SK-N-SH treated with all-trans-retinoic acid at 6 μM for 48 hours (cell line): ENCODE measurements at regions not wholly inside any gene's neighbourhood (a gene's known extent, or its start where the extent isn't known, plus 50 kb on each side); places are given as distances from the start of the nearest gene placed in this dataset.

ENCODE experiments used
- ATAC-seq: fragments of 200-7000 bp; cut with Tn5 transposase; 3 replicates; pipeline ENCODE4 v1.9.1; 2020; ENCODE audit warnings: mild to moderate bottlenecking, moderate library complexity
- ARNTL ChIP-seq: fragments of 450-650 bp; formaldehyde crosslinking; IDR thresholded peaks from 2 replicates; pipeline ENCODE4 v1.5.0; 2020; ENCODE audit warnings: low read depth, mild to moderate bottlenecking, moderate library complexity, borderline replicate concordance
- BACH2 ChIP-seq: fragments of 250-450 bp; sonication (Bioruptor Pico); IDR thresholded peaks from 2 replicates; pipeline ENCODE4 v1.9.0; 2021; ENCODE audit warnings: mild to moderate bottlenecking, borderline replicate concordance
- CSDC2 ChIP-seq: fragments of 250-450 bp; sonication (Bioruptor Pico); IDR thresholded peaks from 2 replicates; pipeline ENCODE4 v1.5.0; 2020; ENCODE audit warnings: mild to moderate bottlenecking, moderate library complexity
- ISL1 ChIP-seq: fragments of 250-450 bp; sonication (Bioruptor Pico); IDR thresholded peaks from 2 replicates; pipeline ENCODE4 v2.1.2; 2022; ENCODE audit warnings: mild to moderate bottlenecking, moderate library complexity
- OSR1 ChIP-seq: fragments of 250-450 bp; sonication (Bioruptor Pico); IDR thresholded peaks from 2 replicates; pipeline ENCODE4 v1.8.0; 2022; ENCODE audit warnings: moderate library complexity, mild to moderate bottlenecking, inconsistent platforms
- PPARA ChIP-seq: fragments of 250-450 bp; sonication (Bioruptor Pico); IDR thresholded peaks from 2 replicates; pipeline ENCODE4 v1.5.0; 2020; ENCODE audit warnings: mild to moderate bottlenecking, borderline replicate concordance
- RARB ChIP-seq: fragments of 250-450 bp; sonication (Bioruptor Pico); IDR thresholded peaks from 2 replicates; pipeline ENCODE4 v1.8.0; 2021; ENCODE audit warnings: mild to moderate bottlenecking, moderate library complexity
- SNAI2 ChIP-seq: fragments of 250-450 bp; sonication (Bioruptor Pico); IDR thresholded peaks from 2 replicates; pipeline ENCODE4 v1.5.0; 2020; ENCODE audit warnings: mild to moderate bottlenecking, moderate library complexity
- TCF4 ChIP-seq: fragments of 250-450 bp; sonication (Bioruptor Pico); IDR thresholded peaks from 2 replicates; pipeline ENCODE4 v1.8.0; 2021; ENCODE audit warnings: mild to moderate bottlenecking, moderate library complexity, borderline replicate concordance
- TOX ChIP-seq: fragments of 250-450 bp; sonication (Bioruptor Pico); IDR thresholded peaks from 2 replicates; pipeline ENCODE4 v1.8.0; 2021; ENCODE audit warnings: mild to moderate bottlenecking, moderate library complexity, borderline replicate concordance
- ZC3H10 ChIP-seq: fragments of 250-450 bp; sonication (Bioruptor Pico); IDR thresholded peaks from 2 replicates; pipeline ENCODE4 v1.5.1; 2021; ENCODE audit warnings: mild to moderate bottlenecking, moderate library complexity
- ZFP3 ChIP-seq: fragments of 250-450 bp; sonication (Bioruptor Pico); IDR thresholded peaks from 2 replicates; pipeline ENCODE4 v1.5.0; 2020; ENCODE audit warnings: mild to moderate bottlenecking, moderate library complexity
- ZFP30 ChIP-seq: fragments of 450-650 bp; formaldehyde crosslinking; IDR thresholded peaks from 2 replicates; pipeline ENCODE4 v1.5.0; 2022; ENCODE audit warnings: mild to moderate bottlenecking, moderate library complexity
- ZNF565 ChIP-seq: fragments of 450-650 bp; formaldehyde crosslinking; conservative IDR thresholded peaks from 2 replicates; pipeline ENCODE4 v1.5.0; 2020; ENCODE audit warnings: low read depth, mild to moderate bottlenecking, moderate library complexity
- ZNF70 ChIP-seq: fragments of 450-650 bp; formaldehyde crosslinking; IDR thresholded peaks from 2 replicates; pipeline ENCODE4 v1.5.0; 2020; ENCODE audit warnings: mild to moderate bottlenecking, moderate library complexity
- ZNF8 ChIP-seq: fragments of 450-650 bp; formaldehyde crosslinking; IDR thresholded peaks from 2 replicates; pipeline ENCODE4 v1.5.0; 2020; ENCODE audit warnings: mild to moderate bottlenecking, moderate library complexity
- TF ChIP-seq, protein P1 (sequence below): fragments of 250-450 bp; sonication (Bioruptor Pico); IDR thresholded peaks from 2 replicates; pipeline ENCODE4 v1.5.1; 2020; ENCODE audit warnings: low read depth, mild to moderate bottlenecking, moderate library complexity
- TF ChIP-seq, protein P2 (sequence below): fragments of 250-450 bp; sonication (Bioruptor Pico); IDR thresholded peaks from 2 replicates; pipeline ENCODE4 v1.5.0; 2020; ENCODE audit warnings: mild to moderate bottlenecking, moderate library complexity
- TF ChIP-seq, protein P3 (sequence below): fragments of 250-450 bp; sonication (Bioruptor Pico); IDR thresholded peaks from 2 replicates; pipeline ENCODE4 v1.8.0; 2021; ENCODE audit warnings: low read depth, mild to moderate bottlenecking, moderate library complexity, borderline replicate concordance
- TF ChIP-seq, protein P4 (sequence below): fragments of 250-450 bp; sonication (Bioruptor Pico); IDR thresholded peaks from 2 replicates; pipeline ENCODE4 v1.5.1; 2021; ENCODE audit warnings: mild to moderate bottlenecking, moderate library complexity
- TF ChIP-seq, protein P5 (sequence below): fragments of 250-450 bp; sonication (Bioruptor Pico); IDR thresholded peaks from 2 replicates; pipeline ENCODE4 v1.8.0; 2020; ENCODE audit warnings: mild to moderate bottlenecking, moderate library complexity, borderline replicate concordance

DNA sequence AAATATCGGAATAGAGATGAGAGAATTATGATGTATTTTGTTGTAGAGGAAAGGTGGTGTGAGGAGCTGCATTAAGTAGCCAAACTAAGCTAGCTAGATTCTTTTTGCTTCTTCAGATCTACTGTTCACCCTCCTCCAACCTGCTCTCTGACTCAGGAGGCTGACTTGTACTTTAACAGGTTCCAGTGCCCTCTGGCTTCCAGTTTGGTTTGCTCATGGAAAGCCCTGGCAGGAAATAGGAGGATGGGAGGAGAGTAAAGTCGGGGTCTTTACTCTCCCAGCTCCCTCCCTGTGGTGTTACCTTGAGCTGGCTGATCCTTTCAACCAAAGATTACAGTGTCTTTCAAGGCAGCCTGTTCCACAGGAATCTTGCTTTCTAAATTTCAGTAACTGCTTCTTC, 277.0 kb upstream of the EDA2R start:
- no peak for TF ChIP-seq PPARA (CRISPR knock-in tag)
- no peak for TF ChIP-seq SNAI2 (CRISPR knock-in tag)
- no peak for TF ChIP-seq ZNF8 (CRISPR knock-in tag)
- TF ChIP-seq ZNF565 (CRISPR knock-in tag): no peak
- no peak for TF ChIP-seq OSR1 (CRISPR knock-in tag)
- no peak for TF ChIP-seq ZFP30
- TF ChIP-seq, protein P1, sequence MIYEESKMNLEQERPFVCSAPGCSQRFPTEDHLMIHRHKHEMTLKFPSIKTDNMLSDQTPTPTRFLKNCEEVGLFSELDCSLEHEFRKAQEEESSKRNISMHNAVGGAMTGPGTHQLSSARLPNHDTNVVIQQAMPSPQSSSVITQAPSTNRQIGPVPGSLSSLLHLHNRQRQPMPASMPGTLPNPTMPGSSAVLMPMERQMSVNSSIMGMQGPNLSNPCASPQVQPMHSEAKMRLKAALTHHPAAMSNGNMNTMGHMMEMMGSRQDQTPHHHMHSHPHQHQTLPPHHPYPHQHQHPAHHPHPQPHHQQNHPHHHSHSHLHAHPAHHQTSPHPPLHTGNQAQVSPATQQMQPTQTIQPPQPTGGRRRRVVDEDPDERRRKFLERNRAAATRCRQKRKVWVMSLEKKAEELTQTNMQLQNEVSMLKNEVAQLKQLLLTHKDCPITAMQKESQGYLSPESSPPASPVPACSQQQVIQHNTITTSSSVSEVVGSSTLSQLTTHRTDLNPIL (CRISPR knock-in tag): no peak
- no peak for TF ChIP-seq BACH2
- TF ChIP-seq, protein P2, sequence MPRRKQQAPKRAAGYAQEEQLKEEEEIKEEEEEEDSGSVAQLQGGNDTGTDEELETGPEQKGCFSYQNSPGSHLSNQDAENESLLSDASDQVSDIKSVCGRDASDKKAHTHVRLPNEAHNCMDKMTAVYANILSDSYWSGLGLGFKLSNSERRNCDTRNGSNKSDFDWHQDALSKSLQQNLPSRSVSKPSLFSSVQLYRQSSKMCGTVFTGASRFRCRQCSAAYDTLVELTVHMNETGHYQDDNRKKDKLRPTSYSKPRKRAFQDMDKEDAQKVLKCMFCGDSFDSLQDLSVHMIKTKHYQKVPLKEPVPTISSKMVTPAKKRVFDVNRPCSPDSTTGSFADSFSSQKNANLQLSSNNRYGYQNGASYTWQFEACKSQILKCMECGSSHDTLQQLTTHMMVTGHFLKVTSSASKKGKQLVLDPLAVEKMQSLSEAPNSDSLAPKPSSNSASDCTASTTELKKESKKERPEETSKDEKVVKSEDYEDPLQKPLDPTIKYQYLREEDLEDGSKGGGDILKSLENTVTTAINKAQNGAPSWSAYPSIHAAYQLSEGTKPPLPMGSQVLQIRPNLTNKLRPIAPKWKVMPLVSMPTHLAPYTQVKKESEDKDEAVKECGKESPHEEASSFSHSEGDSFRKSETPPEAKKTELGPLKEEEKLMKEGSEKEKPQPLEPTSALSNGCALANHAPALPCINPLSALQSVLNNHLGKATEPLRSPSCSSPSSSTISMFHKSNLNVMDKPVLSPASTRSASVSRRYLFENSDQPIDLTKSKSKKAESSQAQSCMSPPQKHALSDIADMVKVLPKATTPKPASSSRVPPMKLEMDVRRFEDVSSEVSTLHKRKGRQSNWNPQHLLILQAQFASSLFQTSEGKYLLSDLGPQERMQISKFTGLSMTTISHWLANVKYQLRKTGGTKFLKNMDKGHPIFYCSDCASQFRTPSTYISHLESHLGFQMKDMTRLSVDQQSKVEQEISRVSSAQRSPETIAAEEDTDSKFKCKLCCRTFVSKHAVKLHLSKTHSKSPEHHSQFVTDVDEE: no peak
- TF ChIP-seq ISL1 (CRISPR knock-in tag): no peak
- TF ChIP-seq ZNF70: no peak
- TF ChIP-seq, protein P3, sequence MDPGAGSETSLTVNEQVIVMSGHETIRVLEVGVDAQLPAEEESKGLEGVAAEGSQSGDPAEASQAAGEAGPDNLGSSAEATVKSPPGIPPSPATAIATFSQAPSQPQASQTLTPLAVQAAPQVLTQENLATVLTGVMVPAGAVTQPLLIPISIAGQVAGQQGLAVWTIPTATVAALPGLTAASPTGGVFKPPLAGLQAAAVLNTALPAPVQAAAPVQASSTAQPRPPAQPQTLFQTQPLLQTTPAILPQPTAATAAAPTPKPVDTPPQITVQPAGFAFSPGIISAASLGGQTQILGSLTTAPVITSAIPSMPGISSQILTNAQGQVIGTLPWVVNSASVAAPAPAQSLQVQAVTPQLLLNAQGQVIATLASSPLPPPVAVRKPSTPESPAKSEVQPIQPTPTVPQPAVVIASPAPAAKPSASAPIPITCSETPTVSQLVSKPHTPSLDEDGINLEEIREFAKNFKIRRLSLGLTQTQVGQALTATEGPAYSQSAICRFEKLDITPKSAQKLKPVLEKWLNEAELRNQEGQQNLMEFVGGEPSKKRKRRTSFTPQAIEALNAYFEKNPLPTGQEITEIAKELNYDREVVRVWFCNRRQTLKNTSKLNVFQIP (CRISPR knock-in tag): no peak
- no peak for TF ChIP-seq ARNTL (CRISPR knock-in tag)
- no peak for TF ChIP-seq RARB (CRISPR knock-in tag)
- TF ChIP-seq ZC3H10: no peak
- TF ChIP-seq ZFP3 (CRISPR knock-in tag): no peak
- TF ChIP-seq, protein P4, sequence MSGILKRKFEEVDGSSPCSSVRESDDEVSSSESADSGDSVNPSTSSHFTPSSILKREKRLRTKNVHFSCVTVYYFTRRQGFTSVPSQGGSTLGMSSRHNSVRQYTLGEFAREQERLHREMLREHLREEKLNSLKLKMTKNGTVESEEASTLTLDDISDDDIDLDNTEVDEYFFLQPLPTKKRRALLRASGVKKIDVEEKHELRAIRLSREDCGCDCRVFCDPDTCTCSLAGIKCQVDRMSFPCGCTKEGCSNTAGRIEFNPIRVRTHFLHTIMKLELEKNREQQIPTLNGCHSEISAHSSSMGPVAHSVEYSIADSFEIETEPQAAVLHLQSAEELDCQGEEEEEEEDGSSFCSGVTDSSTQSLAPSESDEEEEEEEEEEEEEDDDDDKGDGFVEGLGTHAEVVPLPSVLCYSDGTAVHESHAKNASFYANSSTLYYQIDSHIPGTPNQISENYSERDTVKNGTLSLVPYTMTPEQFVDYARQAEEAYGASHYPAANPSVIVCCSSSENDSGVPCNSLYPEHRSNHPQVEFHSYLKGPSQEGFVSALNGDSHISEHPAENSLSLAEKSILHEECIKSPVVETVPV (CRISPR knock-in tag): no peak
- TF ChIP-seq CSDC2 (CRISPR knock-in tag): no peak
- ATAC-seq: no peak

- TF ChIP-seq OSR1 (CRISPR knock-in tag) (no peak), ZFP30 (no peak), TCF4 (CRISPR knock-in tag) (no peak), ARNTL (CRISPR knock-in tag) (no peak), TOX (CRISPR knock-in tag) (no peak), SNAI2 (CRISPR knock-in tag) (no peak), BACH2 (no peak), RARB (CRISPR knock-in tag) (no peak), ZNF8 (CRISPR knock-in tag) (no peak), ZNF565 (CRISPR knock-in tag) (no peak), ISL1 (CRISPR knock-in tag) (no peak), ZFP3 (CRISPR knock-in tag) (no peak), CSDC2 (CRISPR knock-in tag) (no peak), PPARA (CRISPR knock-in tag) (no peak)
- TF ChIP-seq, protein P3 (CRISPR knock-in tag): no peak
- TF ChIP-seq, protein P4 (CRISPR knock-in tag): no peak
- TF ChIP-seq, protein P1 (CRISPR knock-in tag): no peak
- TF ChIP-seq, protein P2: no peak
- TF ChIP-seq, protein P5, sequence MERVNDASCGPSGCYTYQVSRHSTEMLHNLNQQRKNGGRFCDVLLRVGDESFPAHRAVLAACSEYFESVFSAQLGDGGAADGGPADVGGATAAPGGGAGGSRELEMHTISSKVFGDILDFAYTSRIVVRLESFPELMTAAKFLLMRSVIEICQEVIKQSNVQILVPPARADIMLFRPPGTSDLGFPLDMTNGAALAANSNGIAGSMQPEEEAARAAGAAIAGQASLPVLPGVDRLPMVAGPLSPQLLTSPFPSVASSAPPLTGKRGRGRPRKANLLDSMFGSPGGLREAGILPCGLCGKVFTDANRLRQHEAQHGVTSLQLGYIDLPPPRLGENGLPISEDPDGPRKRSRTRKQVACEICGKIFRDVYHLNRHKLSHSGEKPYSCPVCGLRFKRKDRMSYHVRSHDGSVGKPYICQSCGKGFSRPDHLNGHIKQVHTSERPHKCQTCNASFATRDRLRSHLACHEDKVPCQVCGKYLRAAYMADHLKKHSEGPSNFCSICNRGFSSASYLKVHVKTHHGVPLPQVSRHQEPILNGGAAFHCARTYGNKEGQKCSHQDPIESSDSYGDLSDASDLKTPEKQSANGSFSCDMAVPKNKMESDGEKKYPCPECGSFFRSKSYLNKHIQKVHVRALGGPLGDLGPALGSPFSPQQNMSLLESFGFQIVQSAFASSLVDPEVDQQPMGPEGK (CRISPR knock-in tag): no peak
- ATAC-seq: no peak
These were observed 275.2 kb upstream of the EDA2R start for GRCh38 chrX:66914080-66914479.
